ENCODE measurements at regions not wholly inside any gene's neighbourhood (a gene's known extent, or its start where the extent isn't known, plus 50 kb on each side); places are given as distances from the start of the nearest gene placed in this dataset.

- no peak for DNase-seq
These were observed 125.6 kb upstream of the STXBP5 start for GRCh38 chr6:147078602-147079001.

GRCh38 chr6:147080225-147080624 lies 124.0 kb upstream of the STXBP5 start:
- DNase-seq = no peak

- DNase-seq = no peak
These were observed 123.1 kb upstream of the STXBP5 start for GRCh38 chr6:147081076-147081609.

GRCh38 chr6:147087641-147088040 lies 116.6 kb upstream of the STXBP5 start:
- DNase-seq = no peak

- no peak for DNase-seq
These were observed 115.4 kb upstream of the STXBP5 start for GRCh38 chr6:147088861-147089260.

DNA sequence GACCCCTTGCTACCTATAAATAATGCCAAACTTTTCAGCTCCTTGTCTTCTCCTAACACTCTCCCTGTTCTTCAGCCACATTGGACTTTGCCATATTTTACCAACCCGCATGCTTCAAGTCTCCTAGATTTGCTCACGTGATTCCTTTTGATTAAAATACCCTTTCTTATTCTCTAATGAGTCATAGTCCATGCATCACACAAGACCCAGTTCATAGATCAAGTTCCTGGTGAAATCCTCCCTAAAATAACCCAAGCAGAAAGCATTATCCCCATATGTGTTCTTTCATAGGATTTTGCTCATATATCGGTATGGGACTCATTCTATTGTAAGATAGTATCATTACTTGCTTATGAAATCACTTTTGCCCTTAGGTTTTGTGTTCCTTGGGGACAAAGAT lies 108.9 kb upstream of the STXBP5 start:
- DNase-seq = no peak

GRCh38 chr6:147099974-147100373 lies 104.2 kb upstream of the STXBP5 start:
- DNase-seq = no peak

DNA sequence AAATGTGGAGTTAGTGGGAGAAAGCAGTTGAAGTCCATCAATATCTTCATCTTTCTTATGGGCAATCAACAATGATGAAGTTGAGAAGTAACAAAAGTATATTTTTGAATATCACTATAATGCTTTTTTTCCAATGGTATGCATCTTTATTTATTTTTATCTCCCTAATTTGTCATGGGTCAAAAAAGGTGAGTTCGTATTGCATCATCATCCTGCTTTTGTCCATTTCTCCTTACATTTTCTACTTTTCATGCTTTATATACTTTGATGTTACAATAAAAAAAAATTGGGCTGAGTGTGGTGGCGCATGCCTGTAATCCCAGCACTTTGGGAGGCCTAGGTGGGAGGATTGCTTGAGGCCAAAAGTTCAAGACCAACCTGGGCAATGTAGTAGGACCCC lies 101.2 kb upstream of the STXBP5 start:
- no peak for DNase-seq

GRCh38 chr6:147103694-147104093 lies 100.5 kb upstream of the STXBP5 start:
- no peak for DNase-seq

GRCh38 chr6:147105786-147106185 lies 98.4 kb upstream of the STXBP5 start:
- no peak for DNase-seq

GRCh38 chr6:147106759-147107401 lies 97.3 kb upstream of the STXBP5 start:
- DNase-seq = no peak

DNA sequence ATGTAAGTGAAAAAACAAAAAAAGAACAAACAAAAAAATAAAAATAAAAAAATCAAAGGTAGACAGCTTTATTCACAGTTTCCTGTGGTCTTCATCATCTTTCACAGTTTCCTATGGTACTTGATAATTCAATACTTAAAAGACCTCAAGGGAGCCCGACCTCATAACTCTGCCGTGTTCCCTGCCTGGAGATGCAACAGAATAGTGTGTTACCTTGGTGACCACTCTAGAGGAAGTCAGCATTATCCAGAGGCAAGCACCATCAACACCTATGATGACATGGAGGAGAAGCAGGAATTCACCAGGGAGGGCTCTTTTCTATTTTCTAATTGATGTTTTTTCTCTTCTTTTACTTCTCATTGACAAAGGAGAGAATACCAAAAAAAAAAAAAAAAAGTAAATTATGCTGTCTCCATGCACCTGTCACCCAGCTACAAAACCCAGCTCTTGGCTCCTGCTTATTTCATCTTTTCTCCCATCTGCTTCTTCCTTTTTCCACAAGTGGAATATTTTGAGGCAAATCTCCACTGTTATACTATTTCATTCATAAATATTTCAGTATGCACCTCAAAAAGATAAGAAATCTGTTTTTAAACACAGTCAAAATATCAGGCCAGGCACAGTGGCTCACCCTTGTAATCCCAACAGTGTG lies 95.8 kb upstream of the STXBP5 start:
- DNase-seq = no peak

DNA sequence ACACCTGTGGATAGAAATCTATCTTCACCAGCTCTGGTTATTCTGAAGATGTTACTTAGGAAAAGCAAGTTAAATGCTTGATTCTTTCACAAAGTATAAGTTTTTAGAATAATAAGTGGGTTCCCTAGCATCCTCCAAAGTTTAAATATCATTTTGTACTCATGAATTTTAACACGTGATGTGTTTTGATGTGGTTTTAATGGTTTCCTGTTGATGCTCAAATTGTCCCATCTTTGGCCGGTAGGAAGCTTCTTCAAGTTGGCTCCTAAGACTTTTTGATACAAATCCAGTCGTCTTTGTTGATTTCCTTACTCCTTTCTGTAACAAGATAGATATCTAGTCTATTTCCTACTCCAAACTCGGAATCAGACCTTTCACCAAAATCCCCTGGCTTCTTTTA lies 94.5 kb upstream of the STXBP5 start:
- DNase-seq = no peak

- DNase-seq = no peak
These were observed 88.2 kb upstream of the STXBP5 start for GRCh38 chr6:147116056-147116455.

GRCh38 chr6:147117011-147117410 lies 87.2 kb upstream of the STXBP5 start:
- DNase-seq = no peak

DNA sequence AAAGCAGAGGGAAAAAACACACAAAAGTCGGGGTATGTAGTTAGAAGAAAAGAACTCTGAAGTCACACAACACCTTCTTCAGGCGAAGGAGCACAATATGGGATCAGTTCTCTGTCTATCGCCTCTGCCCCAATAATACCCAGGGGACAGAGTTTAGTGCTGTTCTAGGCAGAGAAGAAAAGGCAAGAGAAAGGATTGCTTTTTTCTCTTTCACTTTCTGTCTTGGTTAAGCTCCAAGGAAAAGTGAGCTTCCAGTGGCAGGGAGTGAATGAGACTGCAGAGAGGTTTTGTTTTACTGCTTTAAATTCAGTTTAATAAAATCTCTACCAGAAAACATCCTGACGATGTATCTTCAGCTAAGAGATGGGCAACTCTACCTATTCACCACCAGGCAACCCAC lies 86.6 kb upstream of the STXBP5 start:
- DNase-seq = no peak

DNA sequence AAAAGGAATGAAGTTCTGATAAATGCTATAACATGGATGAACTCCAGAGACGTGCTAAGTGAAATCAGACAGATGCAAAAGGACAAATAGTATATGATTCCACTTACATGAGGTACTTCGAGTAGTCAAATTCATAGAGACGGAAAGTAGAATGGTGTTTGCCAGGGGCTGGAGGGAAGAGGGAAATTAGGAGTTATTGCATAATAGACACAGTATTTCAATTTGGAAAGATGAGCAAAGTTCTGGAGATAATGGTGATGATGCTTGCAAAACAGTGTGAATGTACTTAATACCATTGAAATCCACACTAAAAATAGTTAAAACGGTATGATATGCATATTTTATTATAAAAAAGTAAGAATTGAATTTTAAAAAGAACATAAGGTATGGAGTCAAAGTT lies 84.9 kb upstream of the STXBP5 start:
- no peak for DNase-seq

GRCh38 chr6:147122823-147123222 lies 81.4 kb upstream of the STXBP5 start:
- DNase-seq = no peak

DNA sequence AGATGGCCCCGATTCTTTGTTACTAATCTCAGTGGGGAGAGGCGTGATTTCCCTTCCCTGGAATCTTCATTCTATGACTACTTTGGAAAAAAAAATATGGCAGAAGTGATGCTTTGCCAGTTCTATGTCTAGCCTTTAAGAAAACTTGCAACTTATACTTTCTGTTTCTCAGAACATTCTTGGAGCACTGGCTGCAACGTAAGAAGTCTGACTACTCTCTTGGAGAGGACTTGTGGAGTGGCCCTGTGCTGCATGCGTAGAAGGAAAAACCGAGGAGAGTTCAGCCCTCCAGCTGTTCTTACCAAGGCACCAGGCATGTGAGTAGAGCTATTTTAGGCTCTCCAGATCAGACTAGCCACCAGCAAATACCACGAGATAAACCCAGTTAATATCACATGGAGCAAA lies 77.6 kb upstream of the STXBP5 start:
- no peak for DNase-seq

- DNase-seq = no peak
These were observed 76.6 kb upstream of the STXBP5 start for GRCh38 chr6:147127587-147127986.

- DNase-seq = no peak
These were observed 76.2 kb upstream of the STXBP5 start for GRCh38 chr6:147128056-147128455.

DNA sequence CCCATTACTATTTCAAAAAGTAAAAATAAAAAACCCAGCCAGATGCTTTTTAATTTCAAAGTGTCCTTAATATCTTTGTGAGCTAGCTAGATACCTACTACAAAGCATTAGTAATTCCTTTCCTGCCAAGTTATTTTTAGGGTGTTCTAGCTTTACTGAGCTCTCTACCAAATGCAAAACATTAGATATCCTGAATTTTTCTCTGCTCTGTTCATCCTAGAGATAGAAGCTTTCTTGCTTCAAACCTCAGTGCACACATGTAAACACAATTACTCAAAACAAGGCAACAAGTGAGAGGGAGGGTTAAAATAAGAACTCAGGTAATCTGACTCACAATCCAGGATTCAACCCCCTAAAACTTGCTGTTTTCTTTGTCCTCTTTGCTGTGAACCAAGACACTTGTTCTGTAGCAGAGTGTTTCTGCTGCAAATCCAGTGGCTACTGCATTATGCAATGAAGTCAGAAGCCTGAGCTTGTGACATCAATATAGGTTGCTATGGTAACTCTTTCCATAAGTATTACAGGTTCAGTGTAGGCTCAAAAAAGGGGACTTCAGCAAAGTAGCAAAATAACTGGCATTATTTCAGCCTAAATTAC lies 72.6 kb upstream of the STXBP5 start:
- no peak for DNase-seq

DNA sequence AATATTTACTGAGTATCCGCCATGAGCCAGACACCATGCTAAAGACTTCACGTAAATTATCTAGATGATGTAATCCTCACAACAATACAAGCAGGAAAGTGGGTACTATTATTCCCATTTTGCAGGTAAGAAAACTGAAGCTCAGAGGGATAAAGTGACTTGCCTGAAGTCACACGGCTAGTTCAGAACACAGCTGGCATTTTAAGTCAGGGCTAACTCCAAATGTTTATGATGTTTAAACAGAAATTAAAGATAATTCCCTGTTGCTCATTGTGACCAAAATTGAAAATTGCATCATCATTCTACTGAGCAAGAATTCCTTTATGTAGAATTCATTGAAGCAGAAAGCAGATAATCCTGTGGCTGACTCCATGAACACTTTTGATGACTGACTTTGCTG lies 71.3 kb upstream of the STXBP5 start:
- no peak for DNase-seq

DNA sequence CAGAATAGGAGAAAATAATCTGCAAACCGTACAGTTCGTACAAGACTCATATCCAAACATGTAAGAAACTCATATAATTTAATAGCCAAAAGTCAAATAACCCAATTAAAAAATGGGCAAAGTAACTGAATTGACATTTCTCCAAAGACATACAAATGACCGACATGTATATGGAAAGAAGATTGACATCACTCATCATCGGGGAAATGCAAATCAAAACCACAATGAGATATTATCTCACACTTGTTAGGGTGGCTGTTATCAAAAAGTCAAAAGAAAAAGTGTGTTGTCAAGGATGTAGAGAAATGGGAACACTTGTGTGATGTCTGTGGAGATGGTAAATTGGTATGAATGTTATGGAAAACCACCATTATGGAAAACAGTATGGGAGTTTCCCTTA lies 70.5 kb upstream of the STXBP5 start:
- DNase-seq = no peak

Measured in left kidney (tissue), 1 donor.